HG02623 (cell line): ENCODE measurements at regions not wholly inside any gene's neighbourhood (a gene's known extent, or its start where the extent isn't known, plus 50 kb on each side); places are given as distances from the start of the nearest gene placed in this dataset.

Source experiments
- ATAC-seq: cut with Tn5 transposase; IDR thresholded peaks from one replicate; pipeline ENCODE4 v1.9.1; 2021; ENCODE audit warnings: moderate library complexity; ENCODE audit not compliant: unreplicated experiment

DNA sequence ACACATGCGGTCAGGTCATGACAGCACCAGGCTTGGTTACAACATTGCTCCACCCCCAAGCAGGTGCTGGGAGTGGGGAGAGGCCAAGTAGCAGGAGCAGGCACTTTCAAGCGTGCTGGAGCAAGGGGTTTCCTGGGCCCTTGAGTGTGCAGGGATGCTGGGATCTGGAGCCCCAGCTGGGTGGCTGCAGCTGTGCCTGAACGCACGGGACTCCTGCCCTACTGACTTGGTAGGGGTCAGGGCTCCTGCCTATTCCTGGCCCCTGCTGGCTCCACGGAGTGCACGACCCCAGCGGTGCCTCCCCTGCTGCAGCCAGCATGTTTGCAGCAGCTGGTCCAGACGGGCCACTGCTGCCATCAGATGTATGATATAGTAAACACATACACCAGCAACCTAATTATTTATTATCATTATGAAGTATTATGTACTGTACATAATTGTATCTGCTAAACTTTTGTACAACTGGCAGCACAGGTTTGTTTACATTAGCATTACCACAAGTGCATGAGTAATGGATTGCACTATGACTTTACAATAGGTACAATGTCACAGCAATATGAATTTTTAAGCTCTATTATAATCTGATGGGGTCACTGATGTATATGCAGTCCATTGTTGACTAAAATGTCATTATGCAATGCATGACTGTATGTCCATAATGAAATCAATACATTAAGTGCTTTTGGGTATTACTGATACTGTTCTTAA, 620.6 kb downstream of the RAPGEF2 start:
- ATAC-seq, result no peak

DNA sequence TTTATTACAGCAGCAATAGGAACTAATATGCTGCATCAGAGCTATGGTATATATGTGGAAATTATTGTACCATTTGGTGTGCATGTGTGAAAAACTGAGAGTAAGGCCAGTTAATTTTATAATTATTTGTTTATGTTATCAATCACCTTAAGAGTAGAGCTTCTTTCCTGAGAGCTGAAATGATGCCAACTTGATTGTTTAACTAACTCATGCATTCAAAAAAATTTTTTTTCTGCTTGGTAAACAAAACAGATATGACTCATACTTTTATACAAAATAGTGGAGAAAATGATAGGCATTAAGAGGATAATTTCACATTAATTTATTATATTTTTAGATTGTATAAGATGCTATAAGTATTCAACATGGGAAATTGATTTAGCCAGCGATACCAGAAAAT, 622.7 kb downstream of the RAPGEF2 start:
- no peak for ATAC-seq

DNA sequence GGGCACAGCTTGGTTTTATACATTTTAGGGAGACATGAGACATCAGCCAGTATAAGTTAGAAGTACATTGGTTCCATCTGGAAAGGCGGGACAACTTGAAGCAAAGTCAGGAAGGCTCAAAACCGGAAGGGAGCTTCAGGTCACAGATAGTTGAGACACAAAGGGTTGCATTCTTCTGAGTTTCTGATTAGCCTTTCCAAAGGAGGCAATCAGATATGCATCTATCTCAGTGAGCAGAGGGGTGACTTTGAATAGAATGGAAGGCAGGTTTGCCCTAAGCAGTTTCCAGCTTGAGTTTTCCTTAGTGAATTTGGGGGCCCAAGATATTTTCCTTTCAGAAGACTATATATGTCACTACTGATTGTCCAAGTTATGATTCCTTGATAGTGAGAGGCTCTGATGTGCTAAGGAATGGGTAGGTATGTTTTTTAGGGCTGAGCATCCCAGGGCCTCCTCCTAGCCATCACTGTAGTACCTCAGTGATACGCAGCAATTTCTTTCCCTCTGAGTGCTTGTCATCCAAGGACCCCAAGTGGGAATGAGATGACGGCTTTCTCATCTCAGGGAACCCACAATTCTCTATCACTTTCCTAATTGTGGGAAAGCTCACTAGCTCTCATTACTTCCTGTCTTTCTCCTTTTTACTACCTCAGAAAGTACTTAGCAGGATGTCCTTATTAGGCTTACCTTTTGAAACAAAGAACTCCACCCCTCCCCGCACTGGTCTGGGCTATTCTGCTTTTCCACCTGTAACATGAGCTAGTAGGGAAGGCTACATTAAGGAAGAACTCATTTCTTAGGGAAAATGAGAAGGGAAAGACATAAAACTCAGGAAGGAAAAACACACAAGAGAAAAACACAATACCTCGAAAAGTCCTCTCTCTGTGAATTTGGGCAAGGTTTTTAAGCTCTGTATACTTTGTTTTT, 632.7 kb downstream of the RAPGEF2 start:
- ATAC-seq, result no peak

DNA sequence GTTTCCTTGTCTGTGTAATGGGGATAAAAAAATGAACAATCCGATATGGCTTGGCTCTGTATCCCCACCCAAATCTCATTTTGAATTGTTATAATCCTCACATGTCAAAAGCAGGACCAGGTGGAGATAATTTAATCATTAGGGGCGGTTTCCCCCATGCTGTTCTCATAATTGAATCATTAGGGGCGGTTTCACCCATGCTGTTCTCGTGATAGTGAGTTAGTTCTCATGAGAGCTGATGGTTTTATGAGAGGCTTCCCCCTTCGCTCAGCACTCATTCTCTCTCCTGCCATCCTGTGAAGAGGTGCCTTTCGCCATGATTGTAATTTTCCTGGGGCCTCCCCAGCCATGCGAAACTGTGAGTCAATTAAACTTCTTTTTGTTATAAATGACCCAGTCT, 633.5 kb downstream of the RAPGEF2 start:
- ATAC-seq, result no peak

DNA sequence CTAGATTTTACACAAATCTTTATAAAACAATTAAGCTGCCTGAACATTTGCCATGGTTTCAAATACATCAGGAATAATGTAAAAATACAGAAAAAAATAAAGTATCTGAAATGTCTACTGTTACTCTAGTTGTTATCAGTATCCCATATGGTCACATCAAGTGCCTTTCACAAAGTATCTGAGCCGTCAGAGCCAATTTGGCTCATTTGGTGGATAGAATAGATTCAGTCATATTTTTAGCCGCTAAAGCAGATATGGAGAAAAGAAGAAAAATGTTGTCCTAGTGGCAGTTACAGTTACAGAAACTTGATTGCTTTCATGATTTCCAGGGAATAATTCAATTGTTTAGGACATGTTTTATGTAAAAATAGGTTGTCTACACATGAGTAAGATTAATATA, 641.1 kb downstream of the RAPGEF2 start:
- ATAC-seq, result no peak

DNA sequence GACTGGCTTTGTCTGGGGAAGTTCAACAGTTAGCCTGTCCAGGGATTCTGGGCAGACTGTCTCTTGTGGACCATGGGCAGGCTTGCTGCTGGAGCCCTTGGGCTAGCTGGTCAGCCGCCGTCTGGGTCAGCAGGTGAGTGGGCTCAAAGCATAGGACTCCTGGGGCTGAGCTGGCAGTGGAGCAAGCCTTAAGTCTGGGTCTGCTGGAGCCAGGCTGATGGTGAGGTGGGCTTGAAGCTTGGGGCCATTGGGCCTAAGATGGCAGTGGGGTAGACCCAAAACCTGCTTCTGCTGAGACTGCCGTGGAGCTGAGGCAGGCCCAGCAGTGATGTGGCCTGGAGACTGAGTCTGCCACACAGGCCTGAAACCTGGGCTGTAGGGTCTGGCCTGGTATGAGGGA, 645.1 kb downstream of the RAPGEF2 start:
- no peak for ATAC-seq

DNA sequence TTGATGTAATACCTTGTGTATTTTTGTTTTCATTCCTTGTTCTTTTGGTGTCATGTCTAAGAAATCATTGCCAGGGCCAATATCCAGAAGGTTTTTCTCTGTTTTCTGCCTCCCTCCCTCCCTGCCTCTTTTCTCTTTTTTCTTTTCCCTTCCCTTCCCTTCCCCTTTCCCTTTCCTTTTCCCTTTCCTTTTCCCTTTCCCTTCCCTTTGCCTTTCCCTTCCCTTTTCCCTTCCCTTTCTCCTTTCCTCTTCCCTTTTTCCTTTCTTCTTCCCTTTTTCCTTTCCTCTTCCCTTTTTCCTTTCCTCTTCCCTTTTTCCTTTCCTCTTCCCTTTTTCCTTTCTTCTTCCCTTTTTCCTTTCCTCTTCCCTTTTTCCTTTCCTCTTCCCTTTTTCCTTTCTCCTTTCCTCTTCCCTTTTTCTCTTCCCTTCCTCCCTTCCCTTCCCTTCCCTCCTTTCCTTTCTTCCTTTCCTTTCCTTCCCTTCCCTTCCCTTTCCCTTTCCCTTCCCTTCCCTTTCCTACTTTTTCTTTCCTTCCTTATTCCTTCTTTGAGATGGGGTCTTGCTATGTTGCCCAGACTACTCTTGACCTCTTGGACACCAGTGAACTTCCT, 646.1 kb downstream of the RAPGEF2 start:
- no peak for ATAC-seq

DNA sequence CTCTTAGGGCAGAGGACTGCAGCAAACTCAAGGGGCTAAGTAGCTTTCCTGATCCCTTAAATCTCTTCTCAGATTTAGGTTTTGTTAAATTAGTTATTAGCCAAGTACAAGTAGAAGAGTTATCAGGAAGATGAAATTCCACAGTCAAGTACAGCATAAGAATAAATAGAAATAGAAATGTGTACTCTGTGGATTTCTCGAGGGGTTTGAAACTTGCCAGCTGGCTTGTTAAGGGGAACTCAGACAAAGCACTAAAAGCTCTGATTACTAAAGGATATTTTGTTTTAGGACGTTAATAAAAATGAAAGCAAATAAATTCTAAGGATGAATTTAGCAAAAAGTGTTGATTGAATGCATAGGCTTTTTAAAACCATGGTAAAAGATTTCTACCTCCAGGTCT, 654.6 kb downstream of the RAPGEF2 start:
- ATAC-seq, result no peak

DNA sequence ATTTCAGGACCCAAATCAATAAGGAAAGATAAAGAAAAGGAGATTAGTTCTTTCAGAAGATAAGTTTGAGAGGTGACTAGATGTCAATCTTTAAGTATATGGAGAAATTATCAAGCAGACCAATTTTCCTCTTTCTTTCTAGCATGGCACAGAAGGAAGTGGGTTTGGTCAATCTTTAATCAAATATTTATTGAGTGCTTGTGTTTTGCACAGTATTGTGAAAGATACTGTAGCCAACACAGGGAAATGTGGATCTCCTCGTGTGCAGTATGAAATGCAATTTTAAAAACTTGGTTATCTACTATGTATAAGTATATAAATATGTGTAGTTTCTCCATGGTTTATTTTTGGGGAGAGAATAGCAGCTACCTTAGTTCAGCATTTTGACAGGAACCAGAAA, 655.2 kb downstream of the RAPGEF2 start:
- no peak for ATAC-seq

DNA sequence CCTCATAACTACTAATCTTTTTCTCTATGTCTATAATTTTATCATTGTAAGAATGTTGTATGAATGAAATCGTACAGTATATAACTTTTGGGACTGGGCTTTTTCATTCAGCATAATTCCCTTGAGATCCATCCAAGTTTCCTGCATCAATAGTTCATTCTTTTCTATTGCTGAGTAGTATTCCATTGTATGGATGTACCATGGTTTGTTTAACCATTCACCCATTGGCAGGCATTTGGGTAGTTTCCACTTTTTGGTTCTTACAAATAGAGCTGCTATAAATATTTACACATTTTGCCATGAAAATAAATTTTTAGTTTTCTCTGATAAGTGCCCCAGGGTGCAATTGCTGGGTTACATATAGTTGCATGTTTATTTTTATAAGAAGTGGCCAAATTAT, 659.8 kb downstream of the RAPGEF2 start:
- ATAC-seq, result no peak

DNA sequence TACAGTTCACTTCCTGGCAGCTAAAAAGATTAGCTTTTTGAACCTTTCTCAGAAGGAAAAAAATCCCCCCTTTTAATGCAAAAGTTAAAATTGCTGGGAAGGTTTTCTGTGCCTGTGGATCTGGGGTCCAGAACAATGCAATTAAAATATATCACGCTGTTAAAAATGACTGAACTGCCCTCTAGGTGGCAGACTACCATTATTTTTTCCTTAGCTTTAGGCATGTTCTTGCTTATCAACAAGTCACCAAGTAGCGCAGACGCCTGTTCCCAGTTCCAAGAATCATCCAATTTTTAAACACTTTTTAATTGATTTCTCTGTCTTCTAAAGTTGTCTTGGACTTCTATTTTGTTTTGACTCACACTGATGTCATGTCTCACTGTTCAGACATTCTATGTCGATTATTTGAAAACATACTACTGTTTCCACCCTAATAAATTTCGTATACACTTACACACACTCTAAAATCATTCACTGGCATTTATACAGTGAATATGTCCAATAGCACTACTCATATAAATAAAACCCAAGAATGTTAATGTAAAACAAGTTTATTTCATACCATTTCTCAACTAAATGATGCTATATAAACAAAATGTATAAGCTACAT, 661.6 kb downstream of the RAPGEF2 start:
- peak; percentile 88 for ATAC-seq

DNA sequence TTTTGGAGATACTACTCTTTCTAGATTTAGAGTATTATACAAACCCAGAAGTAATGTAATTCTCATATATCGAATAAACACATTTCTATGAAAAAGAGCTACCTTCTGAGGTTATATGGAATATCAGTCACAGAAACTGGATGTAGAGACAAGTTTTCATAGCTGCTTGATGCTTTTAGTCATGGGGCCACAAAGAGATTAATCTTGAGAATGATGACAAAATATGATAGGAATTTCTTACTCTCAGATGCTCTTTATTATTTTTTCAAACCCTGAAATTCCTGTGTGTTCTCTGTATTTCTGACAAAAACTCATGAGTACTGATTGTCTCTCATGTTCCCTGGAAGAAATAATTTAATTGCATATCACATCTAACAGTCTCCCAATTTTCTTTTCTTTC, 662.5 kb downstream of the RAPGEF2 start:
- no peak for ATAC-seq

DNA sequence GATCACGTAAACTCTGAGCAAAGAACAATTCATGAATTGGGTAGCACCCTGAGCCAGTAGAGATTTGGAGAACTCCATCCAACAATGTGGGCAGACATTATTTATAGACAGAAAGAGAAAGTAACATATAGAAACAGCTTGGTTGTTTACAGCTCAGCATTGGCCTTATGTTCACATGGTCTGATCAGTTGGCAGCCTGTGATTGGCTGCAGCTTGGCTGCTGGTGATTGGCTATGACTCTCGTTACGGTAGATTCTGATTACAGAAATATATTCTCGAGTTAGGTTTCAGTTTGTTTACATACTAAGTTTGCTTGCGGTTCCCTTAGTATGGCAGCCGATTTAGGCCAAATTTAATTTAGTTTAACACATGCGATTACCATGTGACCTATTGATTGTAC, 663.4 kb downstream of the RAPGEF2 start:
- ATAC-seq, result no peak

DNA sequence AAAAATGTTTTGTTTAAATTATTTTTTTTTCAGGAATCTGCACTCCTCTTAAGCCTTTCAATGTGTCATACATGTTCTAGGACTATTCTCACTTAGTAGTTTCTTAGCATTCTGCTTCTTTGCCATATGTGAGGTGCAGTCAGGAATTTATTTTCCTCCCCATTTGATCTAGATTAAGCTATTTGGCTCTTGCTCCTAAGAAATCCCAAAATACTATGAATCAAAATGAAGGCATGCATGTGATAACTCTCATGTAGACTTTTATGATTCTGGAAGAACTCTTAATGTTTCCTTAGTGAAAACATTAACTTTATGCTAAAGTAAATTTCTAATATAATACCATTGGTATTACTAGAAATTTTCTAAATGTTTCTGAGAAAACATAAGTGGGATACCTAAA, 664.5 kb downstream of the RAPGEF2 start:
- ATAC-seq, result no peak

DNA sequence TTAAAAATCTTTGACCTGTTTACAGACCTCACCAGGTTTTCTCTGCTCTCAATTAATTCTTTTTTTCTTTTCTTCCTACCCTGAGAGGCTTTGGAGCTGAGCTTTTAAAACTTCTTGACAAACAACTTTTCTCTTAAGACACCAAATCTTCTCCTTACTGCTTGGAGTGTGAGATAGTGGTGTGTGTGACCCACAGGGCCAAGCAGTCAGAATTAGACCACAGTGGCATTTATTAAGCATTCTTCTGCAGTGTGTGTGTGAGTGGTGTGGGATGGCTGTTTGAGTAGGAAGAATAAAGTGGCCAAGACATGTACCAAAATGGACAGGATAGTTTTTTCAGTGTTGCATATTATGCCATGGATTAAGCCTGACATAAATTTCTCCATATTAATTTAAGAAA, 665.1 kb downstream of the RAPGEF2 start:
- ATAC-seq, result no peak

DNA sequence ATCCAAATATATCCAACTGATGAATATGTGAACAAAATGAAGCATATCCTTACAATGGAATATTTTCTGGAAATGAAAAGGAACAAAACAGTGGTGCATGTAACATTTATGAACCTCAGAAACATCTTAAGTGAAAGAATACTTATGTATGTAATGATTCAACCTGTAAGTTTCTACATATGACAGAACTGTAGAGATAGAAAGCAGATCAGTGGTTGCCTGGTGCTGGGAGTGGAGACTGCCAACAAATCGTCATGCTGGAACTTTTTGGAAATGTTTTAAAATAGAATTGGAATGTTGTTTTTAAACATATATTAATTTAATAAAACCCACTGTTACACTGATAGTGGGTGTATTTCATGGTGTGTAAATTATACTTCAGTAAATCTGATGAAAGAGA, 667.5 kb downstream of the RAPGEF2 start:
- no peak for ATAC-seq

DNA sequence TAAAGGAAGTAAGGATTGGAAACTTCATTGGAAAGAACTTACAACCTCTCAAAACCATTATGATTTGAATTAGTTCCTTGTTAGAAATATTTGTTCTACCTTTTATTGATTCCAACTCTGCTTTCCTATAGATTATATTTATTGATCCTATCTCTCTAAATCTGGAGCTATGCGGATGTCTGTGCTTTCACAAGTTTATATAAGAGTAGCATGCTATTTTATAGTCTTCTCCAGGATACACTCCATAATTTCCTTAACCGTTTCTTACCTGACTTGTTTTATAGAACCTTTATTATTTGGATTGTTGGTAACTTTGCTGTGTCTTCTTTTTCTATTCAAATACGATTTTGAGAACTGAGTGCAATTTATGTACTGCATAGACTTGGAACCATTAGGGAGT, 668.1 kb downstream of the RAPGEF2 start:
- ATAC-seq, result no peak

DNA sequence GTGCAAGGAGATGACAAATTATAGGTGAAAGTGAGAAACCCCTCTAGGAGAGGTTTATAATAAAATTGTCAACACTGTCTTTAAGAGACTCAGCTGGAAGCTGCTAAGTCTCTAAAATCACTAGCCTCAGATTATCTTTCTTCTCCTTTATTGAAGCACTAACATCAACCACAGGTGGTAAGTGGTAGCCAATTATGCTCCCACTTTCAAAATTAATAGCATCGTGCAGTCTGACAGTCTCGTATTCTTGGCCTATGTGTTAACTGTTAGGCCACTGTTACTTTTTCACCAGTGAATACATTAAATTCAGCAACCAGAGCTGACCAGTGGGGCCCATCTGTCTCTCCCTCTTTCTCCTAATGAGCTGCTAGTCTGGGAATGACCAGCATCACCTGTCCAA, 674.1 kb downstream of the RAPGEF2 start:
- no peak for ATAC-seq

DNA sequence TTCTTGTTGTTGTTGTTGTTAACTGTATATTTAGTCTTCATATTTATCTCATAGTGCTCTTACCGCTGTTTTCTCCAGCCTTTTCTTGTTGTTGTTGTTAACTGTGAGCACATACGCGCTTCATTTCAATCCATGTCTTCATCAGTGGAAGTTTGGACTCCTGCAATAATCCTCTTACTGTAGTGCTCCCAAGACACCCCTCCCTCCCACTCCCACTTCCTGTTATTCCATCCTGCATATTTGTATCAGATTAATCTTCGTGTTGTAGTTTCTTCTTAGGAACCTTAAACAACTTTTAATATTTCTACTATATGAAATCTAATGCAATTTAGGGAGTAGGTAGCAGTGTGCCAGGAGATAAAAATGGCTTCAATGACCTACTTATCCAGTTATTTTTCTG, 674.8 kb downstream of the RAPGEF2 start:
- ATAC-seq, result no peak

DNA sequence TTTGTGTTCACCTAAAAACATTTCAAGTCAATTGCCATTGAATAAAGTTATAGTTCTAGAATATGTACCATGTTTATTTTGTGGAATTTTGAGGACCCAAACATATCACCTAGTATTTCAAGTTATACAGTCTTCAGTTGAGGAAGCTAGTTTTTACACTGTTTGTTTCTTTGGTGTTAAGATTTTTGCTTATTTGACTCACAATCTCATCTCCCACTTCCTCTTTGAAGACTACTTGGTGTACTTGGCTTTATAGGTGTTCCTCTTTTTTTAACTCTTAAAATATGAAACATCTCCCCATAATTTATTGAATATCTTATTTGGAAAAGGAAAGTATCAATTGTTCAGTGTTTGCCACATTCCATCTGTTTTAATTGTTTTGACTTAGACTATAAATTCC, 675.4 kb downstream of the RAPGEF2 start:
- no peak for ATAC-seq

DNA sequence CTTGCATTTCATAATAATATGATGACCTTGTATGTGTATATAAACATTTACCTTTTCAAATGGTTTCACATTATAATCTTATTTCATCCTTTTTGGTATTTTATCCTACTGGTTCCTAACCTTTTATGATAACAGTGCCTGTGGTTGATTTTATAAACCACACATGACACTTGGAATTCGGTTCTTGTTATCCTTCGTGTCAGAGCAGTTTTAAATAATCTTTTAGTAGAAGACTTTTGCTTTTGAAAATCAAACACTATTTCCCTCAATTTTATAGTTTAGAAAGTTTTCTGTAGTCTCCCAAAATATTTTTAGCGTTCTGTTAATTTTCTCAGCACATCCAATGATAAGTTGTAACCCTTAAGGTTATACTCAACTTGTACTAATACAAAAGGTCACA, 676.8 kb downstream of the RAPGEF2 start:
- no peak for ATAC-seq
